GM18951 (cell line): ENCODE measurements at regions not wholly inside any gene's neighbourhood (a gene's known extent, or its start where the extent isn't known, plus 50 kb on each side); places are given as distances from the start of the nearest gene placed in this dataset.

Experiments used
- POLR2A ChIP-seq: IDR thresholded peaks from 4 replicates; pipeline ENCODE4 v1.6.1; 2011; ENCODE audit warnings: mild to moderate bottlenecking; ENCODE audit not compliant: insufficient read length, insufficient read depth; ENCODE audit errors: extremely low read depth
- in situ Hi-C: fragments of 300-500 bp; cut with MboI; formaldehyde crosslinking; loops from one replicate; pipeline ENCODE4 v1.12.0; 2022; ENCODE audit warnings: low sequenced_read_pairs, mixed read lengths, inconsistent platforms; ENCODE audit not compliant: unreplicated experiment

DNA sequence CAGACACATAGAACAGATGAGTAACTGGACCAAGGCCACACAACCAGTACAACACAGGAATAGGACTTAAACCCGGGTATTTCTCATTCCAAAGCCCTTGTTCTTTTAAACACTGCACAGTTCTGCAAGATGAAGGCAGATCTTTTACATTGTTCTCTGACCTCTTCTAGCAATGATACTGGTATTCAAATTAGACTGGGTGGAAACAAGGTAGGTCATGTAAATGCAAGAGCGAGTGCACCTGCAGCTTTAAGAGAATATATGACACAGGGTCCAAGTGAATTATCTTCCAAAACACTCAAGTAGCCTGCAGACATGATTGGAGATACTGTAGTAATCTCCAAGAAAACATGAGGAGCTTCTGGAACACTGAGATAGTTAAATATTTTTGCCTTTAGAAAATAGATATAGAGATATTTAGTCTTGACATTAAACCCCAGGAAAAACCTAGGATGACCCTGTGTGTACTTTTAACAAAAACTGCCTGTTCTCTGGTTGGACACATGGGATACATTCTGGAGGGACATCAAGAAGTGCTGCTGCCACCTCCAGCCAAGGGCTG, 130.6 kb upstream of the EPB41L4A start:
- in situ Hi-C loops = loop anchor here (10.0 kb wide), 1 partner anchor 205 kb away; no protein-coding TSS in a partner anchor
- TF ChIP-seq POLR2A = no peak

DNA sequence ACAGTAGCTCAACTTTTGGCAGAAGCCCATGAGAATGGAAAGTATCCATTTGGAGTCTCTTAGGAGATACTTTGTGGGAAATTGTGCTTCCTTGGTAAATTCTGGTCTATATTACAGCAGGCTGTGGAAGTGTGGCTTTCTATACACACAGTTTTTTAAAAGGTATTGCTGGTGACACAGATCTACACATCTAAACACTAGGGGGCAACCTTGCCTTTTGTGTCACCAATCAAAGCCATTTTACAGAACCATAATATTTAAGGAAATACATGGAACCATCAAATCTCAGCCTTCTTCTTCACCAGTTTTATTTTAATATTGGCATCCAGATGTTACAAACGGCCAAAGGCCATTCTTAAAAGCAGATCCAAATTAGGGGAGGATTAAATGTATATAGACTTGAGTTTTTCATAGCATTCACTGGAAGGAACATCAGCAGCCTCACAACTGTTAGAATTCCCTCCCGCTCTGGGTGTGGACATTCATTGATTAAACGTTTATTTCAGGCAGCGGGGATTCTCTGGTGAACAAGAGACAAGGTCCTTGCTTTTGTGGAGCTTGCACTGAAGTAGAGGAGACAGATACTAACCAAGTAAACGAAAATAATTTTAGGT, 132.4 kb upstream of the EPB41L4A start:
- in situ Hi-C loops = loop anchor here (10.0 kb wide), 1 partner anchor 203 kb away; no protein-coding TSS in a partner anchor
- no peak for TF ChIP-seq POLR2A

DNA sequence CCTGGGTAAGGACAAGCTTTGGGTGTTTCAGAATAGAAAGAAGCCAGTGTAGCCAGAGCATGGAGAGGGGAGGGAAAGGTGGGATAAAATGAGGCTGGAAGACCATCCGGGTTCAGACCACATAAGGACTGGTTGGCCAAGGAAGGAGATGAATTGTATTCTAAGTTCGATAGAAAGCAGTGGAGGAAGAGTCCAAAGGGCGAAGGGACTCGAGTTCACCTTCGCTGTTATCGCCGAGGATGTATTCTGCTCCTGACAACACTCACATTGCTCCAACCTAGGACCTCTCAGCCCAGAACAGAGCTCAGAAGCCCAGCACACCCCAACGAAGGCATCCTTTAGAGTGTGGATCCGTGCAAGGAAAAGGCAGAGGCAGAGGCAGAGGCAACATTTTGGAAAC, 133.1 kb upstream of the EPB41L4A start:
- TF ChIP-seq POLR2A = no peak
- in situ Hi-C loops = loop anchor here (10.0 kb wide), 1 partner anchor 203 kb away; no protein-coding TSS in a partner anchor

DNA sequence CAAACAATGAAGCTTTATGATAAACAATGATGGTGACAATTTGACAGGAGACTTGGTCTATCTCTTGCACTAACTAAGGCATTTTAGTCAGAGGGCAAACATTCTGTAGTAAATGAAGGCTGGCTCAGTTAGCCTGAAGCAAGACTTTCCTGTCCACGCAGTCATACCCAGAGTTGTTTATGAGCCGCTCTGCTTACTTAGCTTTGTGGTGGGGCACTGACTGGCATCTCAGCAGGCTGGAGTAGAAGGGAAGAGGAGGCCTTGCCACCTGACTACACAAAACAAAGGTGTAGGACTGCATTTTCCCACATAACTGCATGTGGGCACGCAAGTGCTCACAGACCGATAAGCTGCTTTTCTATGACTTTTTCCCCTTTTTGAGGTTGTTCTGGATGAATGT, 133.7 kb upstream of the EPB41L4A start:
- in situ Hi-C loops = loop anchor here (10.0 kb wide), 1 partner anchor 202 kb away; no protein-coding TSS in a partner anchor
- TF ChIP-seq POLR2A = no peak

DNA sequence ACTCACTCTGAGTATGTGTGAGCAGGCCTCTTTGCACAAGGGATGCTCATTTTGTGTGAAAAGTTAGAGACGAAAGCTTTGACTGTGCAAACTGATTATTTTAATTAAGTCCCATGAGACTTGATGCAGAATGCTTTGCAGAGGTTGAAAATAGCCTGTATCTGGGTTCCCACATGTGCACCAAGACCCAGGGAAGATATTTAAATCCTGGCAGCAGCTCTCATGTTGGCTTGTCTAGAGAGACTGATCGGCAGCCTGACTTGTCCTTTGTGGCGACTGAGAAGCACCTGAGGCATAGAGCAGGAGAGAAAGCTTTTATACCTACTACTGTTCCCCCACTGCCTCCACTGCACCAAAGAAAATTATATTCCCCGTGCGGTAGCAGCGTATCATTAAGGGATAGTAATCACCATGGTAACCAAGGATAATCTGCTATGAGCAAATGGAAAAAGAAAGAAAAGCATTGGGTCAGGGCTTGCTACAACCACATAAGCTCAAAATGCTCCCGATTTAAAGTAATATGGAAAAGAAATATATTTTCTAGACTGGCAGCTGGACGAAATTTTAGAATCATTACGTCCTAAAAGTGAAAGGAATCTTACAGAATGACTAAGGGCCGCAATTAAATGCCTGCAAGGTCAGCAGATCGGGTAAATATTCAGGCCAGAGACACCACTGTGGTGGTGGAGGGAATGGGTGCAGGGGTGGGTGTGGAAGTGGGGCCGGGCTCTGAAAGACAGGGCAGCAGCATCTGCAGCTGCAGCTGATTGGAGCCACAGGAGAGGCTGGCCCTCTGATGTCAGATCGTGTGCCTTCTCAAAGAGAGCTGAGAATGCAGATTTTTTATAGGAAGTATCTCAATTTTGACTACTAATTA, 135.3 kb upstream of the EPB41L4A start:
- in situ Hi-C loops = loop anchor here (10.0 kb wide), 1 partner anchor 200 kb away; no protein-coding TSS in a partner anchor
- no peak for TF ChIP-seq POLR2A

DNA sequence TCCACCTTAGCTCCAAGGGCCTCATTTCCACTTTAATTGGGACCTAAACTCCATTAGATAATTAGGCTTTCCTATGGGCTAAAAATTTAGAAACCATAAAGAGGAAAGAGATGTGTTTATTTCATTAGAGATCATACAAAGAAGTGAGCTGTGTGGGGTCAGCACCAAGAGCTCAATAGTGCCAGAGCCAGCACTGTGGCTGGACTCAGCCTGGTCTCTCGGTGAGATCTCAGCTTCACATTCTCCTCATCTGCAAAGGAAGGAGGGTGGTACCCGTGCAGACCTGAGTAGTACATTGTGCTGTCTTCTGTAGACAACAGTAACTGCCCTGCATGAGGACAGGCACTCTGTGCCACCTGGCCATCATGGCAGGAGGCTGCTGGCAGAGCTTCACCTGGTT, 136.1 kb upstream of the EPB41L4A start:
- TF ChIP-seq POLR2A = no peak
- in situ Hi-C loops = loop anchor here (10.0 kb wide), 1 partner anchor 200 kb away; no protein-coding TSS in a partner anchor

DNA sequence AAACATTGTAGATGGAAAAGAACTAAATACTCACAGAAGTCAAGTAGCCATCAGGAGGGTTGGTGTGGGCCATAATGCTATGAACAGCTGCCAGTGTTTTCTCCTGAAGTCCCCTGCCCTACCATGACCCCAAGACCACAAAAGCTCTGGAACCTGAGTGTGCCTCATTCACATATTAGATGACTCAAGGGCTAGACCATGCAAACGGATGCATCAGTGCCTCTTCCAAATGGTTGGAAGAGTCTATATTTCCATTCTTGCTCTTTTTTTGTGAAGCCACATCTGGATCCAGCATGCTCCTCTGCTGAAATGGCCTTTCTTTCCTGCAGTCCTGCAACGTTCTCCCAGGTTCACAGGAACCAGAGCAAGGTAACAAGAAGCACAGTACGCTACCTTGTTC, 136.6 kb upstream of the EPB41L4A start:
- no peak for TF ChIP-seq POLR2A
- in situ Hi-C loops = loop anchor here (10.0 kb wide), 1 partner anchor 199 kb away; no protein-coding TSS in a partner anchor

DNA sequence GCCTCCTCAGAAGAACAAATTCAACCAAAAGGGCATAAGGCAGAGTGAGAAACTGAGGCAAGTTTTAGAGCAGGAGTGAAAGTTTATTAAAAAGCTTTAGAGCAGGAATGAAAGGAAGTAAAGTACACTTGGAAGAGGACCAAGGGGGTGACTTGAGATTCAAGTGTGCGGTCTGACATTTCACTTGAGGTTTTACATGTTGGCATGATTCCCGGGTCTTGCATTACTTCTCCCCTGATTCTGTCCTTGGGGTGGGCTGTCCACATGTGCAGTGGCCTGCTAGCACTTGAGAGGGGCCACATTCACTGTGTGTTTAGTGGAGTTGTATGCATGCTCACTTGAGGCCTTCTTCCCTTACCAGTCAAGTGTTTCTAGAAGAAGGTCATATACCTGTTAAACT, 140.4 kb upstream of the EPB41L4A start:
- in situ Hi-C loops = loop anchor here (10.0 kb wide), 1 partner anchor 195 kb away; no protein-coding TSS in a partner anchor

DNA sequence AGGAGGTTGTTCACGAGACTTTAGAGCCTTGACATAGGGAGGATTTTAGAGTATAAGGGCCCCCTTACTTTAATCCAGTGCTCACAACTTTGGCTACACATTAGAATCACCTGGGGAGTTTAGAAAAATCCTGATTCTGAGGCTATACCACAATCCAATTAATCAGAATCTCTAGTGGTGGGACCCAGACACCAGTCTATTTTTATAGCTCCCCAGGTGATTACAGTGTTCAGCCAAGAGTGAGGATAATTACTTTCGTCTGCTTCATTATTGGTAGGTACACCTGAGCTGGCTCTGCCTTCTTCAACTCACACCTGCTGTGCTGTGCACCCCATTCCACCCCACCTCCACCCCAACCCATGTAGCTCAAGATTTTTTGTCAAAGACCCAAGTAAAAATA, 141.3 kb upstream of the EPB41L4A start:
- in situ Hi-C loops = no loop called here
- TF ChIP-seq POLR2A = no peak

DNA sequence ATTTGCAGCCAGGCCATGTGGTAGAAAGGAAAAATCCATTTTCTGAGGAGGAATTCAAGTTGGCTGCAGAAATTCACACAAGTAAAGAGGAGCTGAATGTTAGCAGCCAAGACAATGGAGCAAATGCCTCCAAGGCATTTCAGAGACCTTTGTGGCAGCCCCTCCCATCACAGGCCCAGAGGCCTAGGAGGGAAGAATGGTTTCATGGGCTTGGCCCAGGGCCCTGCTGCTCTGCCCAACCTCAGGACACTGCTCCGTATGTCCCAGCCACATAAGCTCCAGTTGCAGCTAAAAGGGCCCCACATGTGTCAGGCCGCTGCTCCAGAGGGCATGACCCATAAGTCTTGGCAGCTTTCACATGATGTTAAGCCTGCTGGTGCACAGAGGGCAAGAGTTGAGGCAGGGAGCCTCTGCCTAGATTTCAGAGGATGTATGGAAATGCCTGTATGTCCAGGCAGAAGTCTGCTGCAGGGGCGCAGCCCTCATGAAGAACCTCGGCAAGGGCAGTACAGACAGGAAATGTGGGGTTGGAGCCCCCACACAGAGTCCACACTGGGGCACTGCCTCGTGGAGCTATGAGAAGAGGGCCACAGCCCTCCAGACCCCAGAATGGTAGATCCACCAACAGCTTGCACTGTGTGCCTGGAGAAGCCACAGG, 144.2 kb upstream of the EPB41L4A start:
- TF ChIP-seq POLR2A = no peak
- in situ Hi-C loops = no loop called here

DNA sequence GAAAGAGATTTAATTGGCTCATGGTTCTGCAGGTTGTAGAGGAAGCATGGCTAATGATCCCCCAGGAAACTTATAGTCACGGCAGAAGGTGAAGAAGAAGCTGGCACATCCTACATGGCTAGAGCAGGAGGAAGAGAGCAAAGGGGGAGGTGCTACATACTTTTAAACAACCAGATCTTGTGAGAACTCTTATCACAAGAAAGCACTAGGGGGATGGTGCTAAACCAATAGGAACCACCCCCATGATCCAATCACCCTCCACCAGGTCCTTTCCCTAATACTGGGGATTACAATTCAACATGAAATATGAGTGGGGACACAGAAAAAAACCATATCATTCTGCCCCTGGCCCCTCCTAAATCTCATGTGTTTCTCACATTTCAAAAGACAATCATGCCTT, 147.2 kb upstream of the EPB41L4A start:
- in situ Hi-C loops = no loop called here
- no peak for TF ChIP-seq POLR2A

DNA sequence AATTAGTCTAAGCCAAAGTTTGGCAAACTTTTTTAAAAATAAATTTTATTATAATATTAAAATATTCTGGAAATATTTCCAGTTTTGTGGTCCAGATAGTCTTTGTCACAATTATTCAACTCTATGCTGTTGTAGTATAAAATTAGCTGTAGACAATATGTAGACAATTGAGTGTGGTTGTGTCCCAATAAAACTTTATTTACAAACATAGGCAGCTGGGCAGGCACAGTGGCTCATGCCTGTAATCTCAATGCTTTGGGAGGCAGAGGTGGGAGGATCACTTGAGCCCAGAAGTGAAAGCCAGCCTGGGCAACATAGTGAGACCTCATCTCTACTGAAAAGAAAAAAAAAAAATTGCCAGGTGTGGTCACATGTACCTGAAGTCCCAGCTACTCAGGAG, 150.5 kb upstream of the EPB41L4A start:
- no peak for TF ChIP-seq POLR2A
- in situ Hi-C loops = no loop called here

DNA sequence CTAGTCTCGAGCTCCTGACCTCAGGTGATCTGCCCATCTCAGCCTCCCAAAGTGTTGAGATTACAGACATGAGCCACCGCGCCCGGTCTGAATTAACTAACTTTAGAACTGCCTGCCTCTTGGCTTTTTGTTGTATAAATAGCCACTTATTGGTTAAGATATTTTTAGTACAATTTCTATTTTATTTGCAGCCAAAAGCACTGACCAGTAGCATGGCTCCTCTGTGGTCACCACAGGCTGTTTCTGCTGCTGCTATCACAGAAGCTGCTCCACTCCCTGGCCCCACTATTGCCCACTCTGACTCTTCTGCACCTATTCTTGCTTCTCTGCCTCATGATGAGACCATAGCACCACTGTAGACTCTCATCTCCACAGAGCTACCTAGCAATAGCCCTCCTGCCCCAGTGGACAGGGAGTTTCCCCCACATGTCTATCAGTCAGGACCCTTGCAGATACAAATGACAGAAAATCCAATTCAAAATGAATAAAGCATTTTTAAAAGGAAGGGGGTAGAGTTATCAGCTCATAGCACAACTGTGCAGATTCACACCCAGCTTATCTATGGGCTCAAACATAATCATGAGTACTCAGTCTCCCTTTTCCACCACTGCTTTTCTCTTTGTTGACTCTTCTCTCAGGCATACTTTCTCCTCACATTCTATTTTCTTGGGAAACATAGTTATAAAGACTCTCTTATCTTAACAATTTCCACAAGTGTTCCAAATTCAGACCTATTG, 151.8 kb upstream of the EPB41L4A start:
- no peak for TF ChIP-seq POLR2A
- in situ Hi-C loops = no loop called here

DNA sequence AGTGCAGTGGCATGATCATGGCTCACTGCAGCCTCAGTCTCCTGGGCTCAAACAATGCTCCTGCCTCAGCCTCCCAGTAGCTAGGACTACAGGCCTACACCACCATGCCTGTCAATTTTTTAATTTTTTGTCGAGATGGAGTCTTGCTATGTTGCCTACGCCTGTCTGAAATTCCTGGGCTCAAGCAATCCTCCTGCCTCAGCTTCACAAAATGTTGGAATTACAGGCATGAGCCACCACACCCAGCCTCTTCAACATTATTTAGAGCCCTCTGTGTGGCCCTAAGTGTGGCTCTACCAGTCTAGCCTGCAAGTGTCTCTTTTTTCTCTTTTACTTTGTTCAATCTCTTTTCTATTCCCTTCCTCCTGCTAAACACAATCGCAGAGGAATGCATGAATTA, 154.4 kb upstream of the EPB41L4A start:
- no peak for TF ChIP-seq POLR2A
- in situ Hi-C loops = no loop called here
